Smooth muscle cell of the brain vasculature (primary cell): ENCODE measurements at regions not wholly inside any gene's neighbourhood (a gene's known extent, or its start where the extent isn't known, plus 50 kb on each side); places are given as distances from the start of the nearest gene placed in this dataset.
"Not testable (repeated sequence)": the region's sequence is repeated elsewhere in the genome, so short reads cannot be mapped to it uniquely, and the experiment has no call there.

ENCODE experiments used
- DNase-seq: peaks from one replicate; pipeline ENCODE4 v3.0.0-alpha.2; 2012; ENCODE audit warnings: low read depth, low spot score

GRCh38 chr6:8624665-8625064 lies 189.3 kb upstream of the SLC35B3 start:
- DNase-seq: no peak

GRCh38 chr6:8623441-8623840 lies 188.1 kb upstream of the SLC35B3 start:
- no peak for DNase-seq

- no peak for DNase-seq
These were observed 184.5 kb upstream of the SLC35B3 start for GRCh38 chr6:8619853-8620252.

- not testable (repeated sequence) for DNase-seq
These were observed 184.1 kb upstream of the SLC35B3 start for GRCh38 chr6:8619408-8619807.

GRCh38 chr6:8608737-8609136 lies 173.4 kb upstream of the SLC35B3 start:
- DNase-seq: no peak

GRCh38 chr6:8589941-8590729 lies 154.8 kb upstream of the SLC35B3 start:
- DNase-seq: no peak

- no peak for DNase-seq
These were observed 152.8 kb upstream of the SLC35B3 start for GRCh38 chr6:8588176-8588575.

GRCh38 chr6:8583291-8583690 lies 147.9 kb upstream of the SLC35B3 start:
- DNase-seq: no peak

- no peak for DNase-seq
These were observed 144.0 kb upstream of the SLC35B3 start for GRCh38 chr6:8579372-8579771.

- DNase-seq: no peak
These were observed 142.7 kb upstream of the SLC35B3 start for GRCh38 chr6:8578006-8578405.

- no peak for DNase-seq
These were observed 139.6 kb upstream of the SLC35B3 start for GRCh38 chr6:8574749-8575468.

- DNase-seq: no peak
These were observed 139.0 kb upstream of the SLC35B3 start for GRCh38 chr6:8574311-8574710.

- DNase-seq: no peak
These were observed 135.0 kb upstream of the SLC35B3 start for GRCh38 chr6:8570256-8570920.

GRCh38 chr6:8562125-8562524 lies 126.8 kb upstream of the SLC35B3 start:
- no peak for DNase-seq

- no peak for DNase-seq
These were observed 123.6 kb upstream of the SLC35B3 start for GRCh38 chr6:8558953-8559352.

- no peak for DNase-seq
These were observed 121.8 kb upstream of the SLC35B3 start for GRCh38 chr6:8557014-8557748.

GRCh38 chr6:8556370-8557013 lies 121.1 kb upstream of the SLC35B3 start:
- no peak for DNase-seq

- DNase-seq: no peak
These were observed 116.6 kb upstream of the SLC35B3 start for GRCh38 chr6:8551993-8552392.

GRCh38 chr6:8551386-8551785 lies 116.0 kb upstream of the SLC35B3 start:
- no peak for DNase-seq

GRCh38 chr6:8549074-8549790 lies 113.9 kb upstream of the SLC35B3 start:
- DNase-seq: no peak

GRCh38 chr6:8546496-8546895 lies 111.2 kb upstream of the SLC35B3 start:
- no peak for DNase-seq
